NCI-H526 (cell line): ENCODE measurements at regions not wholly inside any gene's neighbourhood (a gene's known extent, or its start where the extent isn't known, plus 50 kb on each side); places are given as distances from the start of the nearest gene placed in this dataset.
"Not testable (repeated sequence)": the region's sequence is repeated elsewhere in the genome, so short reads cannot be mapped to it uniquely, and the experiment has no call there.

Experiments
- DNase-seq, 2 experiments: peaks; one replicate each; lab custom pipeline; 2025; lab: John Stamatoyannopoulos, UW

DNA sequence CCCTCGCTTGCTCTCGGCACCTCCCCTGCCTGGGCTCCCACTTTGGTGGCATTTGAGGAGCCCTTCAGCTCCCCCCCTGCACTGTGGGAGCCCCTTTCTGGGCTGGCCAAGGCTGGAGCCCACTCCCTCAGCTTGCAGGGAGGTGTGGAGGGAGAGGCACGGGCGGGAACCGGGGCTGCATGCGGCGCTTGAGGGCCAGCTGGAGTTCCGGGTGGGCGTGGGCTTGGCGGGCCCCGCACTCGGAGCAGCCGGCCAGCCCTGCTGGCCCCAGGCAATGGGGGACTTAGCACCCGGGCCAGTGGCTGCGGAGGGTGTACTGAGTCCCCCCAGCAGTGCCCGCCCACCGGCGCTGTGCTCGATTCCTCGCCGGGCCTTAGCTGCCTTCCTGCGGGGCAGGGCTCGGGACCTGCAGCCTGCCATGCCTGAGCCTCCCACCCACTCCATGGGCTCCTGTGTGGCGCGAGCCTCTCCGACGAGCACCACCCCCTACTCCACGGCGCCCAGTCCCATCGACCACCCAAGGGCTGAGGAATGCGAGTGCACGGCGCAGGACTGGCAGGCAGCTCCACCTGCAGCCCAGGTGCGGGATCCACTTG is 730.0 kb upstream of the SEMA6A start:
- not testable (repeated sequence) for DNase-seq

DNA sequence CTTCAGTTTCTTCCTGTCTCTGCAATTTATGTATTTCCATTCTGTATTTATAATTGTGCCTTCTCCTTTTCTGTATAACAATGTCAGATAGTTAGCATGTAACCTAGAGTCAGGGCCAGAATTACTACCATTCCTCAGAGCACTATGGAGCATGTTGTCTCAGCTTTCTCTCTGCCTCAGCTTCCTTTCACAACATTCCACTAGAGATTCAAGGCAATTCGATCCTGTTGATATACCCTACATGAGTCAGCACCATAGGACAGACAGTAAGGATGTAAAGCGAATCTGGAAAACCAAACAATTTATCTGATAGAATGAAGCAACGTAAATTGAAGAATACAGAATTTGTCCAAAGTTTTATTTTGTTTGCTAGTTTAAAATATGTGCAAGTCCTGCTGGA is 728.3 kb upstream of the SEMA6A start:
- no peak for DNase-seq

DNA sequence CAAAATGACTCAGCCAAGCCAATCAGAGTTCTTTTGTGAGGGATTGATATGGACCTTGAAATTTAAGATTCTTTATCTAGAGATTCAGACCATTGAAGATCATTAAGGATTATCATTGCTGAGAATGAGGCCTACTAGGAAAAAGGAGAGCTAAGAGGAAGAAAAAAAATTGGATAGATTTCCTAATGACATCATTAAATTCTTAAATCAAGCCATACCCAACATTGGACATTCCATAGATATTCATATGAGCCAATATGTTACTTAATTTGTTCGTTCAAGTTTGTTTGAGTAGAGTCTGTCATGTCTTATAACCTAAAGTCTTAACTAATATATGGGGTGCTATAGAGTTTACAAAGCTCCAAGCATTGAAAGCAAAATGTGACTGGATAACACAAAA is 727.9 kb upstream of the SEMA6A start:
- no peak for DNase-seq

DNA sequence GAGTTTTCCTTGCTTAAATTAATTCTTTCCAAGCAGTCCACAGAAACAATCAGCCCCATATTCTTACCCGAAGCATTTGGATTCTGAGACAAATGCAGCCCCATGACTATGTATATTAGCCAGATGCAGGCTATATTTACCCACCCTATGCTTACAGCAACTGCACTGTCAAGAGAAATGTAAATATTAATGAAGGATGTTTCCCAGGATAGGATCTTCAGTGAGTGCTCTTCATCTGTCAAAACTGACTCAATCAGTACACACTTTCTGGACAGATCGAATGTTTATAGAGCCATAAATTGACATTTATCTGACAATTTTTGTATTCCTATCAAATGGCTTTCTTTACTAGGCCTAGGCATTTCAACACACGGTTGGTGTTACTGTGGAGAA is 725.3 kb upstream of the SEMA6A start:
- no peak for DNase-seq

DNA sequence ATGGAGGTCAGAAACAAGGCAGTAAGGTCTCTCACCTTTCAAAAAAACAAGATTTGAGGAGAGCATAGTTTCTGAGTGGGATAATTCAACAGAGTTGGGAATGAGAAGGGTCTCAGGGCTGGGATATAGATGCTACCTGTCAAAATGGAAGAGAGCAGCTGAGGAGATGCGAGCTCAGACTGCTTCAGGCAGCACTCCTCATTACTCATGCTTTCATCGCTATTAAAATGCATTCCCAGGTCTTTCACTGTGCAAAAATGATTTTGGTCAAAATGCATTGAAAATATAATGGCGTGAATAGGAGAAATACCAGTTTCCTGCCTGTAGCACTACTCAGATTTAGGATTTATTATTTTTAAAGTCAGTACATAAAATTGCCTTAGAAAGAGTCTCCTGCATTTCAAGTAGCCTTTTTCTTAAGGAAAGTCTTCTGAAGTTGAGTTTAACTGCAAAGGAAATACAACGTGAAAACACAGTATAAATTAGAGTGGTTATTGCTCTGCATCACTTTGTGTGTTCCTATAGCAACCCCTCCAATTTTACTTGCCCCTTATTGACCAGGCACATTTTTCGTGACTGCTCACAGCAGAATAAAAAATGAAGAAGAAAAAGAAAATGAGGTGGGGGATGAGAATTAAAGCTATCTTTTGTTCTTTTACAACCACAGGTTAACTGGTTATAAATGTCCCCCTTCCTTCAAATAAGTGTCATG is 724.8 kb upstream of the SEMA6A start:
- no peak for DNase-seq

DNA sequence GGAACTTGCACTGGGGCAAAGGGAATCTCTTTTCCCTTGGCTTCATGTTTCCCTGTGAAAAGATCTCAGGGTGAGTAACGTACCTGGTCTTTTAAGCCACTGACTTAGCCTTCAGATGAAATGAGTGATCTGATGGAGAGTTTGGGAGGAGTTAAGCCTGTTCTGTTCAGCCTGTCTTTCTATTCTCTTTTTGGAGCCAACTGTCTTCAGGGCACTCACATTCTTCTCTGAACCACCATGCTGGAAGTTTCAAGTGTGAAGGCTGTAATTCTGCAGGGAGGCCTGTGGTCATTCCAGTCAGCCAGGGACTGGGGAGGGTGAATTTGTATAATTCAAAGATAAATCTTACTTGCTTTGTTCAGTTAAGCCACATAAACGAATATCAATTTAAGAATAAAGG is 722.2 kb upstream of the SEMA6A start:
- DNase-seq, result no peak

DNA sequence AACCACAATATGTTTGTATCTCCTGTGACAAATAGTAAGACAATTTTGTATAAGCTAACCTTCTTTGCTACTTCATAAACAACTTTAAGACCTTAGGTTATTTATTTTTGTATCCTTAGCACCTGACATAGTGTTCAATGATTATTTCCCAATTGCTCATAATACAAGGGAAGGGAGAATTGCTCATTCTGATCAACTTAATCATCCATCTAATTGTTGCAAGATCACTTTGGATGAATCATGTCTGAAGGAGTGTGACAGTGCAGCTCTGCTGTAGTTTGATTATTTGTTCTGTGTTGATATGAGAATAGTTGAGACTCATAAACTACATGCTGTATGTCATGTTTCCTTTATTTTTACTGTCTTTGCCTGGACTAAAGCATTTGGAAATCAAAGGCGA is 721.3 kb upstream of the SEMA6A start:
- no peak for DNase-seq

DNA sequence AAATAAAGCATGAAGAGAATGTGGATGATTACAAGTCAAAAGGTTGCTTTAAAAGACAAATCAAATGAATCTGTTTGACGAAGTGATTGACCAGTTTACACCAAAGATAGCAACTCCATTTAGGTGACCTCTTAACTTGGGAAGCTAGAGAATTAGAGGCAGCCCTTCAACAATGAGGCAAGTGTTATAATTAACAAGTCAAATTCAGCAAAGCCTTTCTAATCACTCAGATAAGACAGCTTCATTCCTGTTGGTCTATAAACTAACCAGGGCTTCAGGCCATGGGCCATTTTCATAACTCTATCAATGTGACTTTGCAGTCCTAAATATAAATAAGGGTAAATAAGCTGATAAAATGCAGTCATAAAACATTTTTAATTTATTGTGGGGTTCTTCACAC is 712.2 kb upstream of the SEMA6A start:
- no peak for DNase-seq

DNA sequence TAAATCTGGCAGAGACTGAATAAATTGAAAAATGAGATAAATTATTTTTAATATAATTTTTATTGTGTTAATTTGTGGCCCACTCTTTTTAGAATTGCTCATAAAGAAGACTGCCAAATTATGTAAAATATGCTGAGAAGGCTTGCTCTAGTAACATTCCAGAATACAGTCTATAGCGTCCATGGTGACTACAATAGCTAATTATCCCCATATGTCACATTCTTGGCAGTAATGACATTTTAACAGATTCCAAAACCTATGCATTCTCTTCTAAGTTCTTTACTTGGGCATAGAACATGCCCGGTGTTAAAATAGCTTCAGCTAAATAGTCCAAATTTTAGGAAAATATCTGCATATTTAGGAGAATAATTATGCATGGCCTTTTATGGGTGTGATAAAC is 697.0 kb upstream of the SEMA6A start:
- no peak for DNase-seq

DNA sequence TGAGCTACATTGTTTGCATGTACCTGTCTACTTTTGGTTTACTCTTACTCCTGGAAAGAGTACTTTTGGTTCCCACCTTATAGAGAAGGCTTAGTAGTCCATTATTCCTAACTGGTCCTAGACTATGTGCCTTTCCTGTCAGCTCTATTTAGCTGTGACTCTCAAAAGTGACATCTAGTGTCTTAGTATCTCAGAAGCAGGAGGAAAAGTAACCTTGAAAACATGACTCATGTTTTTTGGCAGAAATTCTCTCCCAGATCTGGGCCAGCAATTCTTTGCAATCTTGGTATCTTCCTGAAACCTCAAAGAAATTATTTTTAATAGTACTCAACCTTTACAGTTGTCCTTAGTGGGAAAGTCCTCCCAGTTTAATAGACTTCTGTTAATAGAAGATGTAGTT is 691.7 kb upstream of the SEMA6A start:
- DNase-seq, result no peak

DNA sequence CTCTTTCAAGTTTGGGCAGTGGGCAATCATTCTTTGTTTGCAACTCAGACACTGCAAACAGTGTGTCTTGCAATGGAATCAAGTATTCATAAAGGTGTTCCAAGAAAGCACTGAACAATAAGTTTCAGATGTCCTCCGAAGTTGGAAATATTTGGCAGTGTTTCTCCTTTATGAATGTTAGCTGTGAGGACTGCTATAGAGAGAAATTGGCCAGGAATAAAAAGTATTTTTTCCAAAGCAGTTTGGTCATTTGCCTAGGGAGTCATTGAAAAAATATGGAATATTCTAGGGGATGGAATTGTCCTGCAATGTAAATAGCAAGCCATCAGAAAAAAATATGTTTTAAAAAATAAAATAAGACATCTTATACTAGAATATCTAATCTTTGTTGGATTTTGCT is 688.6 kb upstream of the SEMA6A start:
- no peak for DNase-seq

DNA sequence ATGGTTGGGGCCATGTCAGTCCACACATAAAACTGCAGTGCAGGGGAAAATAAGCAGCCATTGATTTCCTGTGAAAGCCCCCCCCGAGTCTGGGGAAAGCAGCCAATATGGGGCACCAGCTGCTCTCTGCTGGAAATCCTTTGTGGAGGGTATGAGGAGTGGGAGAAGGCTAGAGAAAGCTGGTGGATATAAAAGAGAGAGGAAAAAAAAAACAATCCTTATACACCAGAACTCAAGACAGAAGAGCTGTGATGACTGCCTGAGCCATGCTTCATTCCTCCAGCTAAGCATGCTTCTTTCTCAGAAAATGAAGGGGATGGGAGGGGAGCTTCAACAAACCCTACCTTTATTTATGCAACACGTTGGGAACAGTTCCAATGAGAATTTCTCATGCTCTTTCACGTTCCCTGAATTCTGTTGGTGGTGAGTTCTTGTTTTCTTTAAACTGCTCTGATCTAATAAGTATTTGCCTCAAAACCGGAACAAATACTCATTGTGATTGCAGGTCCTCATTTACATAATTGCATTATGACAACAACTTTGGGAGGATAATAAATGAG is 688.0 kb upstream of the SEMA6A start:
- DNase-seq, result no peak

DNA sequence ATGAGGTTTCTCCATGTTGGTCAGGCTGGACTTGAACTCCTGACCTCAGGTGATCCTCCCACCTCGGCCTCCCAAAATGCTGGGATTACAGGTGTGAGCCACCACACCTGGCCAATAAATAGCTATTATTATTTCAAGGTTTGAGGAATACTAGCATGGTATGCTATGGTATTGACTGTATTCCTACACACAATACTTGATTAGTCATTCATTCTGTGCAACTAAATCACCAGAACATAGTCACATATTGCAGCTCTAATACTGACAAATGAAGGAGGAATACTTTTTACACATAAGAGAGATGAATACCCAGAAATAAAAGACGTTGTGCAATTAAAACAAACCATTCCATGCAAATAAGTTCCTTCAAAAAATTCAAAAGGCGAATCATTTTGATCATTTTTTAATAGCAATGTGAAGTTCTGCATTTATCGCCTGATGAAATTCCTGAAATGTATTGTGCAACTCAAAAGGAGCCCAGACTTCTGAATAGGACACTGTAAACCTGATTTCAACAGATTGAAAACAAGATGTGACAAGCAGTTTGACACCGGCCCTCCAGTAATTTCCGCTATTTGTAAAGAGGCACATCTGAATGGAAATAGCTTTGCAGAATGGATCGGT is 687.4 kb upstream of the SEMA6A start:
- DNase-seq, result no peak

DNA sequence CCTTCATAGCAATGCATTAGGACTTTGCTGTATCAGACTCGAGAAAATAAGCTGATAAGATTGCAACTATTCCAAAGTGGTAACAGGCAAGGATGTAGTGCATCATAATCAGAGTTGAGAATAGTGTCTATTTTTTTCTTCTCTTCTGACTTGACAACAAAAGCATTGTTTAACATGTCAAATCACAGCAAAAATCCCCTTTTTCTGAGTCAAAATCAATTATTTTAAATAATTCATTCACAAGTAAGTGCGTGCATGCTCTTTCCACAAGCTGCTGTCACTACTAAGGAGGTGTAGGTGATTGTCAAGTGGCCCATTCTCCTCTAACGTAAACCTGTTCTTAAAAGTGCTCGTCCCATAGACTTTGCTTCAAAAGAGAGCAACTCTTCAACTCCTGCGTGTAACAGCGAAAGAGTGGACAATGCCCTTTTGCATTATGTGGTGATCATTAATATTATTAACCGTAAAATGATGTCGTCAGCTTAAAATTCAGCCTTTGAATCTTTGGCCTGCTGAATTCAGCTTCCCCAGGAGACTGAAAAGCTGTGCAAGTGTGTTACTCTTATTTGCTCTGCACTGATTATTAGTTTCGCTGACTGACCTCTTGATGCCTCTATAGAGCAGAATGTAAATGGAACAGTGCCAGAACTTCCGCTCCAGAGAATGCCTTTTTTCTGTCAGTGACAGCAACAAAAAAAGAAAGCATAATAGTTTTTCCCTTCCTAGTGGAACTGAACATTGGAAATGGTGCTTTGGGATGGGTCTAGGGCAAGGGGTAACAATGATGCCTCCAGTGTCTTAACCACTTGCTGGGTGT is 680.8 kb upstream of the SEMA6A start:
- no peak for DNase-seq

DNA sequence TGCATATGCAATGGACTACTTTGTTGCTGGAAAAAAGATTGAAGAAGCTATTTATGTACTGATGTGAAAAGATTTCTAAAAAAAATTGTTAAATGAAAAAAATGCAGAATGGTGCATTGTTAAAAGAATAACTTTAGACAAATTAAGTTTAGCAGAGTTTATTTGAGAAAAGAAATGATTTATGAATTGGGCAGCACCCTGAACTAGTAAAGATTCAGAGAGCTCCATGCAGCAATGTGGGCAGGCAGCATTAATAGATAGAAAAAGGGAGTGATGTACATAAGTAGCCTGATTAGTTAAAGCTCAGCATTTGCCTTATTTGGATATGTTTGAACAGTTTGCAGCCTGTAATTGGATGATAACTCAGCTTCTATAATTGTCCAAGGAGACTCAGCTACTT is 677.9 kb upstream of the SEMA6A start:
- no peak for DNase-seq

DNA sequence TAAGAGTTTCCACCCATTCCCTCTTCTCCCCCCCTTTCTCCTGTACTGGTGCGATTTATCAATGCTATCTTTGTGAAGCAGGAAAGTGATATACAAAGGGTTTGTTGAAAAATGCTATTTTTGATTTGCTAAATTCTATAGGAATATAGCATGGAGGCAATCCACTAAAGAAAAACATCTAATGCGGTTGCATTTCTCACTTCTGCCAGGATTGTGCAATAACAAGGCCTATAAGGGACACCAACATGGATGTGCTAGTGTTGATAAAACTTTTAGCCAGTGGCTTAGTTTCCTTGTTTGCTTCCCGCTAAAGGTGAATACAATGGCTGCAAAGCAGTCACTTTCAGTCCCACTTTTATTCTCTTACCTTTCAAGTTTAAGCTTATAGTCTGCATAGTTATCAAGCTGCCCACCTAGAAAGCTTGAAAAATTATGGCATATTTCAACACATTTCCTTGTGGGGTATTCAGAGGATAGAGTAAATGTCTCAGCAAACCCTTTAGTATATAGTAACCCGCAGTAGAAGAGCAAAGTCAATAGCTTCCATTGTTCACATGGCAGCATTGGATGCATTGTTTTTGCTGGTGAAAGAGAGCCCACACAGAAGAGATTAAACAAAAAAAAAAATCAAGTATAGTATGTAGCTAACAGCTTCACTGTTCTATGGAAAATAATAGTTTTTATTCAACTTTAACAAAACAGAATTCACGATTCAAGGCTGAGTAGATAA is 674.6 kb upstream of the SEMA6A start:
- DNase-seq, result no peak

DNA sequence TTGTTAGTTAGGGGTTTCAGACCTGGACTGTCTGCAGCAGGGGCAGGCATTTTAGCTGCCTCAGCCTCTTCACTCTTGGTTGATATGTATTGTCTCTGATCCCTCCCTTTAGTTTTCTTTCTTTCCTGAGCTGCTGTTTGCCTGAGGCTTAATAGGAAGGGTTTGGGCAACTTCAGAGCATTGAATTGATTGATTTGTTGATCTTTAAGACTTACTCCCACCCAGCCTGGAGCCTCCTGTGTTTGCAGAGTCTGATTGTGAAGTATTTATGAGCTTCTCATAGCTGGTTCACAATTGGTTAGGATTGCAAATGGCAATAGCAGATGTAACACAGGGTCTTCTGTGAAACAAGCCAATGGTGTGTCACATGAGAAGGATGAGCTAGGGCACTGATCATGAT is 671.8 kb upstream of the SEMA6A start:
- DNase-seq, result no peak

DNA sequence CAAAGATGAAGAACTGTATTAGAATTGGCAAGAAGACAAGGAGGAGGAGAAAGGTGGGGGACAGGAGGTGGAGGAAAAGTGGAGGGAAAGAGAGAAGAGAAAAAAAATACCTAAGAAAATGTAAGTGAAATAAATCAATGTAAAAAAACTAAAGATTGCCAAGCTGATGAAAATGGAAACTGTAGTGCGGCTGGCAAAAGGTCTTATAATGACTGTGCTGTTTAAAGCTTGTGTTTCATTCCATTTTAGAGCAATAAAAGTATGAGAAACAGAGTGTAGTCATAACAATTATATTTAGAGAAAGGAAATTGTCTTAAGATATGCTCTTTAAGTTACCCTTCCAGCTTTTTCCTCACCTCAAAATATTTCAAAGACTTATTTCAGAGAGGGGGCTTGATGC is 670.5 kb upstream of the SEMA6A start:
- DNase-seq, result no peak

DNA sequence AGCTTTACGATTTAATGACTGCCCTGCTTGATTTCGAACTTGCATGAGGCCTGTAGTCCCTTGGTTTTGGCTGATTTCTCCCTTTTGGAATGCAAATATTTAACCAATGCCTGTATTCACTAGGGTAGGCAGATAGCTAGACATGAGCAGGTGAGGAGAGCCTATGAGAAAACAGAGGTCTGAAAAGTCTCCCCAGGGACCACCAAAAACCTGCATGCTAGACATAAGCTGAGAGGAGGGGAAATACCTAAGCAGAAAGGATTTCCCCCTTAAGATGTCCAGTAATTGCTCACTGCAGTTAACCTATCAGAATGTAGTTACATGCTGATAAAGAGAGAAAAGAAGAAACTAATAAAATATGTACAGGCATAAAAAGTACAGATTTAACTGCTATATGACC is 667.4 kb upstream of the SEMA6A start:
- no peak for DNase-seq

DNA sequence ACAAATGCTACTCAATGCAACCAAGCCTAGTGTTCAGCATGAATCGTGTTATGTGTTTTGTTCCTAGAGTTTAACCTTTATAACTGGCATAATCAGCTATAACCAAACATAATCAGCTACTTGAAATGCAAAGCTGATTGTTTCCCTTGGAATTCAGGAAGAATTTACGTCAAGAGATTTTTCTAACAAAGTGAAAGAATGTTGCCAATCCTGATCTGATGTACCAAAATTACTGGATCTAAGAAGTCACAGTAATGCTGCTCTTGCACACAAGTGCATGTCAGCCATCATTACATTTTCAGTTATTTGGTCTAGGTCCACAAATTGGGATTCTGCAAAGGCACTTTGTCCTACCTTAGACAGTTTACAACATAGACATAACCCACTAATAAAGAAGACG is 662.3 kb upstream of the SEMA6A start:
- DNase-seq, result no peak

DNA sequence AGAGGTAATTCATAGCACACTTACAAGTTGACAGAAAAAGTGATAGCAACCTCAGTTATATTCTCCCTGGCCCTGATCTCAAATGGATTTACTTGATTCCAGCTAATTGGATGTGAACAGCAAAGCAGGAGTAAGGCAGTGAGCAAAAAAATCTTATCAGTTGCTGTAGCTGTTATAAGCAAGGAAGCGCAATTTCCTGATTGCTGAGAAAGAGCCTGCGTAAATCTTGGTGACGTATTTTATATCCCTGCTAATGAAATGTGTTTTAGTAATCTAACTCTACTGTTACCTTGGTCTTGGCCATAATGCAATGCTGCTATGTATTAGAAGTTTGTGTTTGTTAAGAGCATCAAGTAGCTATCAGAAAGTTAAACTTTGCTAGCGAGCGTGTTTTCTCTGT is 661.2 kb upstream of the SEMA6A start:
- DNase-seq, result no peak

DNA sequence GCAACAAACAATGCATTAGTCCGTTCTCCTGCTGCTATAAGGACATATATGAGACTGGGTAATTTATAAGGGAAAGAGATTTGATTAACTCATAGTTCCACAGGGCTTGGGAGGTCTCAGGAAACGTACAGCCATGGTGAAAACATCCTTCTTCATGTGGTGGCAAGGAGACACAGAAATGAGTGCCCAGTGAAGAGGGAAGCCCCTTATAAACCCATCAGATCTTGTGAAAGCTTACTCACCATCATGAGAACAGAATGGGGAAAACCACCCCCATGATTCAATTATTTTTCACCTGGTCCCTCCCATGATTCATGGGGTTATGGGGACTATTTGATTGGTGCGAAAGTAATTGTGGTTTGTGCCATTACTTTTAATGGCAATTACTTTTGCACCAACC is 655.8 kb upstream of the SEMA6A start:
- no peak for DNase-seq
